Keratinocyte (primary cell): ENCODE measurements at regions not wholly inside any gene's neighbourhood (a gene's known extent, or its start where the extent isn't known, plus 50 kb on each side); places are given as distances from the start of the nearest gene placed in this dataset.

Source experiments
- CTCF ChIP-seq, 3 experiments: IDR thresholded peaks in 1 of 3; conservative IDR thresholded peaks in 1 of 3; optimal IDR thresholded peaks in 1 of 3; 2 replicates in 2 of 3; 3 replicates in 1 of 3; pipeline versions ENCODE3 to v1.5.1; 2011; ENCODE audit warnings: low read length in 3 of 3, mild to moderate bottlenecking in 3 of 3, moderate library complexity in 2 of 3, control low read depth in 1 of 3, inconsistent platforms in 1 of 3; ENCODE audit not compliant: insufficient read depth in 2 of 3; ENCODE audit errors: extremely low read depth in 1 of 3
- EZH2 ChIP-seq: IDR thresholded peaks from one replicate; pipeline ENCODE4 v1.6.1; 2012; ENCODE audit warnings: inconsistent platforms, mild to moderate bottlenecking, low read length, moderate library complexity

- TF ChIP-seq EZH2 (no peak), CTCF (optimal IDR thresholded peaks at IDR 0.05 in 1 of 3, IDR thresholded peaks at IDR 0.05 in 1 of 3, conservative IDR thresholded peaks at IDR 0.05 in 1 of 3; ENCODE audit: extremely low read depth in 1 of 3, insufficient read depth in 2 of 3, low read length in 3 of 3) (no peak)
These were observed 78.8 kb upstream of the VOPP1 start for GRCh38 chr7:55651057-55651456.
